KG1 (cell line): ENCODE measurements at regions not wholly inside any gene's neighbourhood (a gene's known extent, or its start where the extent isn't known, plus 50 kb on each side); places are given as distances from the start of the nearest gene placed in this dataset.

ENCODE experiments used
- DNase-seq: peaks from one replicate; lab custom pipeline; 2025; lab: John Stamatoyannopoulos, UW

- DNase-seq: no peak
These were observed 51.7 kb upstream of the FZD8 start for GRCh38 chr10:35693800-35694199.
